Lower lobe of right lung (tissue), 2 donors: ENCODE measurements at regions not wholly inside any gene's neighbourhood (a gene's known extent, or its start where the extent isn't known, plus 50 kb on each side); places are given as distances from the start of the nearest gene placed in this dataset.

Experiments
- ATAC-seq, 2 donors: fragments of 200-7000 bp; cut with Tn5 transposase; one replicate each; pipeline ENCODE4 v1.9.1; 2020 to 2022; ENCODE audit warnings: mild to moderate bottlenecking in 2 of 2, moderate library complexity in 2 of 2
- DNase-seq: peaks from one replicate; pipeline ENCODE4 v3.0.0-alpha.2; 2020
- H3K27ac ChIP-seq: fragments of 200-600 bp; one replicate; pipeline ENCODE4 v1.8.0; 2022
- H3K27me3 ChIP-seq: fragments of 200-600 bp; one replicate; pipeline ENCODE4 v1.8.0; 2022; ENCODE audit warnings: low read depth
- H3K36me3 ChIP-seq: fragments of 200-600 bp; one replicate; pipeline ENCODE4 v1.8.0; 2022; ENCODE audit warnings: mild to moderate bottlenecking
- H3K4me1 ChIP-seq: fragments of 200-600 bp; one replicate; pipeline ENCODE4 v1.8.0; 2022
- H3K4me3 ChIP-seq: fragments of 200-600 bp; one replicate; pipeline ENCODE4 v1.8.0; 2022; ENCODE audit warnings: mild to moderate bottlenecking
- H3K9me3 ChIP-seq: fragments of 200-600 bp; one replicate; pipeline ENCODE4 v1.8.0; 2022
- intact Hi-C: fragments of 100-400 bp; cut with DNase I; formaldehyde crosslinking; loops from one replicate; pipeline ENCODE4 v1.11.0; 2022
- TF ChIP-seq, protein P1 (sequence below): fragments of 200-600 bp; IDR thresholded peaks from one replicate; pipeline ENCODE4 v1.8.0; 2022; ENCODE audit warnings: antibody characterized with exemption, mild to moderate bottlenecking
- donor health status: DM: no; HTN: yes; CAD: no; lungs with severe emphysema.

DNA sequence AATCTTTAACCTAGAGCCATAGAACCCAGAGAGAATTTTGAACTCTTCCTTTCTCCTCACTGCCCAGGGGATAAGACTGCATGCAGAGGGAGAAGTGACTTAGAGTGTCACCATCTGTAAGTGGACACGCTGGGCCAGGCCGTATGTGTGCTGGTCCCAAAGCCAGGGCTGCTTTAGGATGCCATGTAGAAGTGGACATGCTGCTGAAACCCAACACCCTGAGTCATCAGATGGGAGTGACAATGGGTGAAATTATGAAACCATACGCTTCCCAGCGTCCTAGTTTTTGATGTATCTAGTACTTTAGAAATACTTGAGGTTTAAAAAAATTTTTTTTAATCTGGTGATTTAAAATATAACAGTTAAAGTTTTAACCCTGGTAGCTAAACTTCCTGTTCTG is 191.1 kb downstream of the FNDC1 start:
- H3K27ac ChIP-seq = no peak overlapping the region
- TF ChIP-seq, protein P1, sequence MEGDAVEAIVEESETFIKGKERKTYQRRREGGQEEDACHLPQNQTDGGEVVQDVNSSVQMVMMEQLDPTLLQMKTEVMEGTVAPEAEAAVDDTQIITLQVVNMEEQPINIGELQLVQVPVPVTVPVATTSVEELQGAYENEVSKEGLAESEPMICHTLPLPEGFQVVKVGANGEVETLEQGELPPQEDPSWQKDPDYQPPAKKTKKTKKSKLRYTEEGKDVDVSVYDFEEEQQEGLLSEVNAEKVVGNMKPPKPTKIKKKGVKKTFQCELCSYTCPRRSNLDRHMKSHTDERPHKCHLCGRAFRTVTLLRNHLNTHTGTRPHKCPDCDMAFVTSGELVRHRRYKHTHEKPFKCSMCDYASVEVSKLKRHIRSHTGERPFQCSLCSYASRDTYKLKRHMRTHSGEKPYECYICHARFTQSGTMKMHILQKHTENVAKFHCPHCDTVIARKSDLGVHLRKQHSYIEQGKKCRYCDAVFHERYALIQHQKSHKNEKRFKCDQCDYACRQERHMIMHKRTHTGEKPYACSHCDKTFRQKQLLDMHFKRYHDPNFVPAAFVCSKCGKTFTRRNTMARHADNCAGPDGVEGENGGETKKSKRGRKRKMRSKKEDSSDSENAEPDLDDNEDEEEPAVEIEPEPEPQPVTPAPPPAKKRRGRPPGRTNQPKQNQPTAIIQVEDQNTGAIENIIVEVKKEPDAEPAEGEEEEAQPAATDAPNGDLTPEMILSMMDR = no peak
- no peaks in the 10 kb centered on the region for H3K36me3 ChIP-seq
- DNase-seq = no peak
- no peak for ATAC-seq
- H3K9me3 ChIP-seq = no peaks in the 10 kb centered on the region
- H3K4me3 ChIP-seq = no peak overlapping the region
- H3K4me1 ChIP-seq = no peaks in the 10 kb centered on the region
- intact Hi-C loops = no loop called here
- H3K27me3 ChIP-seq = no peaks in the 10 kb centered on the region

DNA sequence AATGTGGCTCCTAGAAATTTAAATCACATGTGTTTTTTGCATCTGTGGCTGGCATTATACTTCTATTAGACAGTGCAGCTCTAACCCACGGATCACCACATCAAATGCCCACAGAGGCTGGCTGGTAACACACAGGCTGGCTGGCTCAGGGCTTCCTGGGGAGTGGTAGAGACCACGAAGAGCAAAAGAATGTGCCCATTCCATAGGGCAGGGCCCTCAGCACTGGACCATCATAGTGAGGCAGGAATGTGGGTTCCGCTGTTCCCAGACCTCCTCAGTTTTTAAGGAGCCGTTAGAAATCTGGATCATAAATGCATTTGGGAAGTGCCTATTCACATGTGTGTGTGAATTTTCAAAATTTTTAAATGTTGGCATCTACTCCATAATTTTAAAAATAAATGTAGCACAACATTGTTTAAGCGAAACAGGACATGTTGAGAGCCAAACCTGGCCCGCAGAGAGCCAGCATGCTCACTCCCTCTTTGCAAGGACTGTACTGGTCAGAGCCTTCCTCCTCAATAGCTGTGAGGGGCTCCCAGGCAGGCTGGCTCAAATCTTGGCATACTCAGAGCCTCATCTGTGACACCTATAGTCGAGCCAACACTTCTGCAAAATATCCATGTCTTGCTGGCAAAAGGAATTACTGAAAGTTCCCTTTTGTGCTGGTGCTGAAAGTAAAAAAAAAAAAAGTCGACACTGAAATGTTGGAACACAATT is 190.5 kb downstream of the FNDC1 start:
- TF ChIP-seq, protein P1 = no peak
- no peaks in the 10 kb centered on the region for H3K36me3 ChIP-seq
- H3K9me3 ChIP-seq = no peaks in the 10 kb centered on the region
- no peaks in the 10 kb centered on the region for H3K27me3 ChIP-seq
- no peak overlapping the region for H3K4me3 ChIP-seq
- no peaks in the 10 kb centered on the region for H3K4me1 ChIP-seq
- DNase-seq (no peak), ATAC-seq (no peak)
- no peak overlapping the region for H3K27ac ChIP-seq
- intact Hi-C loops = no loop called here

DNA sequence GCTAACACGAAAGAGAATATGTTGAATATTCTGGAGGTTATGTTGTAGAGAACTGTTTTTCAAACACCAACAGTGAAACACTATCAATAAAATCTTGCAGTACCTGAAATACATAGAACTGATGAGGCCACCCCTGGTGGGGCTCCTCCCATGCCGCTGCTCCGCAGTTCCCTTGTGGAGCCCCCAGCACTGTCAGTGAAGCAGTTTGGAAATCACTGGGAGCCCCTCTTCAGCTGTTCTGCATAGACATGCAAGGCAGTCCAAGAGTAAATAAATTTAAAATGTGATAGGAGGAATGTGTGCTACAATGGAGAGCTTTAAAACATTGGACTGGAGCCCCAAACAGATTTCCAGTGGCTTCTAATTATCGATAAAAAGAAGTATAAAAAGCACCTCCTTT is 189.4 kb downstream of the FNDC1 start:
- ATAC-seq (no peak), DNase-seq (no peak)
- Histone ChIP-seq H3K36me3 (no peaks in the 10 kb centered on the region), H3K4me1 (no peaks in the 10 kb centered on the region), H3K9me3 (no peaks in the 10 kb centered on the region), H3K27me3 (no peaks in the 10 kb centered on the region), H3K27ac (no peak overlapping the region), H3K4me3 (no peak overlapping the region)
- TF ChIP-seq, protein P1 = no peak
- intact Hi-C loops = no loop called here

DNA sequence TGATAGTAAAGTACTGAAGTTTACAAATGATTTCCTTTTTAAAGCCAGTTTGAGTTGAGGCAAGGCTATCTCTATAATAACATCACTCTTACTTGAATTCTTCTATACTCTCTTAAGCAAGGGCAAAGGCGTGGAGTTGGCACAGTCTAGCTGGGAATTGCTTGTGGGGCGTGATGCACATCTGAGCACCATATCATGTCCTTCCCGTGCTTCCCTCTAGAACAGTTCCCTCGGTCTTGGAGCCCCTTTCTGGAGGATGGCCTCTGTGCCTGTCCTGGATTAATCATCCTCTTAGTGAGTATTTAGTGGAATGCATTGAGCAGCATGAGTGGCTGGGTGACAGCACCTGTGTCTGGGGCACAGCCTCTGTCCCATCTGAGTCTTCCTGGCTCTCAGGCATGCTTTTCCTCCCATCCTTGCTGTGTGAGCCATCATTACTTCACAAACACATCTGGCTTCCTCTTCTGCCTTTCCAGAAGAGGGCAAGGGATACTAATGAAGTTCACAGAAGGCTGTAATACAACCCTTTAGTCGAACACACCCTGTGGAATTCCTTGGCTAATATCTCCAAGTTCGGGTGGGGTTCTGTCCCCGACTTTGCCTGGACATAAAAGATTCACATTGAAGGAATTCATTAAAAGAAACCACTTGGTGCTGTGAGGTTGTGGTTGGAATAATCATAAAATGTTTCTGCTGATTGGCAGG is 188.2 kb downstream of the FNDC1 start:
- Histone ChIP-seq H3K4me3 (no peak overlapping the region), H3K36me3 (no peaks in the 10 kb centered on the region), H3K27me3 (no peaks in the 10 kb centered on the region), H3K4me1 (no peaks in the 10 kb centered on the region), H3K27ac (no peak overlapping the region), H3K9me3 (no peaks in the 10 kb centered on the region)
- TF ChIP-seq, protein P1 = no peak
- intact Hi-C loops = no loop called here
- ATAC-seq (no peak), DNase-seq (no peak)

DNA sequence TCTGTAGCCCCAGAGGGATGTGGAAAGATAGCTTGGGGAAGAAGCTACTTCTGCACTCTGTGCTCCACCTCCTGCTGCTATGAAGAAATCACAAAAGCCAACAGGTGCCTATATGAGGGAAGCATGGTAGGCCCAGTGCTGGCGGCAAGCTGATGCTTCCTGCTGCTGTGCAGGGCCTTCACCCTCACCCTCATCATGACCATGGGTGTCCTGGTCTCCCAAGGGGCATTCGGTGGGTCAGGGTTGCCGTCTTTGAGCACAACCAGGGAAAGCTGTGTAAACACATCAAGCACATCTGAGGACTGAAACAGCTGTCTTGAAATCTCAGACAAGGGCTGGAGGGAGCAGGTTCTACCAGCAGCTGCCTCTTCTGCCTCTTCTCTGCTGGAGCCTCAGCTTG is 184.0 kb downstream of the FNDC1 start:
- Histone ChIP-seq H3K4me3 (no peak overlapping the region), H3K4me1 (no peaks in the 10 kb centered on the region), H3K27ac (no peak overlapping the region), H3K9me3 (no peaks in the 10 kb centered on the region), H3K27me3 (no peaks in the 10 kb centered on the region), H3K36me3 (no peaks in the 10 kb centered on the region)
- DNase-seq = no peak
- intact Hi-C loops = no loop called here
- ATAC-seq = no peak
- TF ChIP-seq, protein P1 = no peak
